HG03135 (cell line): ENCODE measurements at regions not wholly inside any gene's neighbourhood (a gene's known extent, or its start where the extent isn't known, plus 50 kb on each side); places are given as distances from the start of the nearest gene placed in this dataset.
A peak's percentile ranks its signal among the peaks of the same experiment; 100 is the strongest.
"Not testable (repeated sequence)": the region's sequence is repeated elsewhere in the genome, so short reads cannot be mapped to it uniquely, and the experiment has no call there.

Experiments
- ATAC-seq: cut with Tn5 transposase; IDR thresholded peaks from one replicate; pipeline ENCODE4 v1.9.1; 2021; ENCODE audit warnings: mild to moderate bottlenecking, moderate library complexity; ENCODE audit not compliant: unreplicated experiment

- ATAC-seq, result no peak
Observed at GRCh38 chr2:125341353-125341752, 1314.6 kb upstream of the GYPC start.

- ATAC-seq, result not testable (repeated sequence)
Observed at GRCh38 chr2:125353542-125353941, 1302.4 kb upstream of the GYPC start.

- ATAC-seq, result no peak
Observed at GRCh38 chr2:125364192-125364983, 1291.6 kb upstream of the GYPC start.

GRCh38 chr2:125364984-125365265 lies 1291.0 kb upstream of the GYPC start:
- no peak for ATAC-seq

- ATAC-seq, result no peak
Observed at GRCh38 chr2:125371867-125372266, 1284.1 kb upstream of the GYPC start.

GRCh38 chr2:125373293-125373692 lies 1282.7 kb upstream of the GYPC start:
- no peak for ATAC-seq

- no peak for ATAC-seq
Observed at GRCh38 chr2:125386074-125386473, 1269.9 kb upstream of the GYPC start.

- peak; percentile 91 for ATAC-seq
Observed at GRCh38 chr2:125397535-125398251, 1258.3 kb upstream of the GYPC start.

GRCh38 chr2:125398738-125399524 lies 1257.0 kb upstream of the GYPC start:
- ATAC-seq, result peak; percentile 48

- no peak for ATAC-seq
Observed at GRCh38 chr2:125405816-125406215, 1250.1 kb upstream of the GYPC start.

GRCh38 chr2:125408874-125409538 lies 1247.0 kb upstream of the GYPC start:
- ATAC-seq, result no peak

GRCh38 chr2:125418483-125418882 lies 1237.5 kb upstream of the GYPC start:
- ATAC-seq, result no peak

GRCh38 chr2:125422198-125422770 lies 1233.7 kb upstream of the GYPC start:
- not testable (repeated sequence) for ATAC-seq

- ATAC-seq, result no peak
Observed at GRCh38 chr2:125424266-125424785, 1231.6 kb upstream of the GYPC start.

- no peak for ATAC-seq
Observed at GRCh38 chr2:125427721-125428315, 1228.1 kb upstream of the GYPC start.

- no peak for ATAC-seq
Observed at GRCh38 chr2:125444106-125444505, 1211.9 kb upstream of the GYPC start.

GRCh38 chr2:125445495-125445894 lies 1210.5 kb upstream of the GYPC start:
- ATAC-seq, result no peak

GRCh38 chr2:125450092-125450491 lies 1205.9 kb upstream of the GYPC start:
- no peak for ATAC-seq

- ATAC-seq, result no peak
Observed at GRCh38 chr2:125455110-125455509, 1200.8 kb upstream of the GYPC start.

GRCh38 chr2:125456693-125457363 lies 1199.1 kb upstream of the GYPC start:
- ATAC-seq, result no peak
